OCI-LY7 (cell line): ENCODE measurements at regions not wholly inside any gene's neighbourhood (a gene's known extent, or its start where the extent isn't known, plus 50 kb on each side); places are given as distances from the start of the nearest gene placed in this dataset.
"Not testable (repeated sequence)": the region's sequence is repeated elsewhere in the genome, so short reads cannot be mapped to it uniquely, and the experiment has no call there.

Experiments
- BruUV-seq: library from RNA; stranded (reverse); fragments of 400-500 nt; replicated peaks from 2 replicates; lab custom pipeline; 2021; lab: Mats Ljungman, UMichigan
- CTCF ChIA-PET: fragments of 300-600 bp; sonication (Branson Sonifier 250); formaldehyde crosslinking; loops from one replicate; lab custom pipeline; 2022; ENCODE audit warnings: antibody characterized with exemption; ENCODE audit not compliant: unreplicated experiment; lab: Charles Lee
- POLR2A ChIA-PET: fragments of 300-600 bp; sonication (Branson Sonifier 250); formaldehyde crosslinking; loops from one replicate; lab custom pipeline; 2022; ENCODE audit warnings: antibody characterized with exemption; lab: Charles Lee
- DNase-seq: peaks from one replicate; pipeline ENCODE4 v3.0.0-alpha.2; 2015; ENCODE audit warnings: low spot score
- H2AFZ ChIP-seq: fragments of 200-600 bp; sonication (generic), shearing (Covaris generic); 2 replicates; pipeline ENCODE4 v1.6.1; 2014; ENCODE audit warnings: mild to moderate bottlenecking, antibody characterized with exemption, low read length, moderate library complexity
- H3K27ac ChIP-seq: fragments of 200-600 bp; sonication (generic); 2 replicates; pipeline ENCODE4 v1.5.1; 2014; ENCODE audit warnings: mixed run types, low read depth, mild to moderate bottlenecking, moderate library complexity, low read length, inconsistent platforms; ENCODE audit not compliant: poor library complexity, severe bottlenecking
- H3K36me3 ChIP-seq: fragments of 200-600 bp; sonication (generic); 2 replicates; pipeline ENCODE4 v1.6.1; 2014; ENCODE audit warnings: mild to moderate bottlenecking, antibody characterized with exemption, low read length, moderate library complexity, mixed read lengths; ENCODE audit not compliant: insufficient read depth
- H3K4me1 ChIP-seq: fragments of 200-600 bp; sonication (generic); 2 replicates; pipeline ENCODE4 v1.5.1; 2014; ENCODE audit warnings: mild to moderate bottlenecking, low read length; ENCODE audit not compliant: insufficient read depth, poor library complexity, severe bottlenecking
- H3K4me2 ChIP-seq: fragments of 200-600 bp; sonication (generic); 2 replicates; pipeline ENCODE4 v1.6.1; 2014; ENCODE audit warnings: mild to moderate bottlenecking, low read length
- H3K4me3 ChIP-seq: fragments of 200-600 bp; sonication (generic); 2 replicates; pipeline ENCODE4 v1.5.1; 2014; ENCODE audit warnings: mild to moderate bottlenecking, low read depth, low read length; ENCODE audit not compliant: poor library complexity, severe bottlenecking
- H3K79me2 ChIP-seq: fragments of 200-600 bp; sonication (generic); 2 replicates; pipeline ENCODE4 v1.6.1; 2016; ENCODE audit warnings: low read depth, mild to moderate bottlenecking, low read length, moderate library complexity, mixed read lengths; ENCODE audit not compliant: insufficient read depth
- H3K9me2 ChIP-seq: fragments of 200-600 bp; sonication (generic); 2 replicates; pipeline ENCODE4 v1.6.1; 2016; ENCODE audit warnings: mild to moderate bottlenecking, low read length, mixed read lengths; ENCODE audit not compliant: insufficient read depth
- H3K9me3 ChIP-seq: fragments of 200-600 bp; sonication (generic); 2 replicates; pipeline ENCODE4 v1.6.1; 2014; ENCODE audit warnings: mild to moderate bottlenecking, mixed run types, low read length, mixed read lengths
- H4K20me1 ChIP-seq: fragments of 200-600 bp; sonication (generic); 2 replicates; pipeline ENCODE4 v1.6.1; 2014; ENCODE audit warnings: mild to moderate bottlenecking, antibody characterized with exemption, low read length, moderate library complexity, mixed read lengths; ENCODE audit not compliant: insufficient read depth
- EZH2phosphoT487 ChIP-seq: fragments of 200-600 bp; sonication (generic); IDR thresholded peaks from 2 replicates; pipeline ENCODE4 v1.6.1; 2018; ENCODE audit warnings: low read depth, borderline replicate concordance, mild to moderate bottlenecking, mixed run types, antibody characterized with exemption, low read length, moderate library complexity, mixed read lengths
- intact Hi-C: fragments of 100-400 bp; cut with micrococcal nuclease; formaldehyde crosslinking; loops from one replicate; pipeline ENCODE4 v1.10.0; 2022; ENCODE audit not compliant: unreplicated experiment
- TF ChIP-seq, protein P1 (sequence below): fragments of 200-600 bp; sonication (generic); conservative IDR thresholded peaks from 2 replicates; pipeline ENCODE4 v1.5.1; 2014; ENCODE audit warnings: mild to moderate bottlenecking, antibody characterized with exemption, low read length, moderate library complexity, mixed read lengths

DNA sequence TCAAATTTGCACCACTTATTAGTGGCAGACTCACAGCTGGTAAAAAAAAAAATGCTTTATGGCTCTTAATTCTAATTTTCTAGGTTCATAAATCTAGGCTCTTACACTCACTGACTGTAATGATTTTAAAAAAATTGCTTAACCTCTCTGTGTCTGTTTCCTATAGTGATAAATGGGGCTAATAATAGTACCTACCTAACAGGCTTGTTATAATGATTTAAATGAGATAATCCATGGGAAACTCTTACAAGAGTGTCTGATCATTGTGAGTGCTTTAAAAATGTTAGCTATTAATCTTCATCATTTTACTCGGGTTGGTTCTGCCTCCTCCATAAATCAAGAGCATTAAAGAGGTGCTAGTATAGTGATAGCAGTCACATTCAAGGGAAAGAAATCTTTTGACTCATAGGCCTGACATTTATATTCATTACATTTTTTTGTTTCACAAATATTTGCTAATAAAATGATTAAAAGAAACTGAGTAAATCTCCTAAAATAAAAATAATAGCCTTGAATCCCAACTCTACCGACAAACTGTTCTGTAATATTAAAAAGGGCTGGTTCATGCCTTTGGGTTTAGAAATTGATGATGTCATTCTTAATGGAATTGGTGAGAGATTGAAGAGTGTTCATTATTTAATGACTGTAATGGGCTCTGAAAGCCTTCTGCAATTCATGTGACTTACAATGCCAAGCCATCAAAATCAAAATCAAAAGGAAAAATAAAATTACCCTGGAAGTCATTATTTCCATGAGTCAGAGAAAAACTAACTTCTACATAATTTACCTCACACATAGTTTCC lies 93.9 kb upstream of the PALMD start:
- H3K4me3 ChIP-seq, result no peak overlapping the region
- no peaks in the 10 kb centered on the region for H3K36me3 ChIP-seq
- TF ChIP-seq, protein P1, sequence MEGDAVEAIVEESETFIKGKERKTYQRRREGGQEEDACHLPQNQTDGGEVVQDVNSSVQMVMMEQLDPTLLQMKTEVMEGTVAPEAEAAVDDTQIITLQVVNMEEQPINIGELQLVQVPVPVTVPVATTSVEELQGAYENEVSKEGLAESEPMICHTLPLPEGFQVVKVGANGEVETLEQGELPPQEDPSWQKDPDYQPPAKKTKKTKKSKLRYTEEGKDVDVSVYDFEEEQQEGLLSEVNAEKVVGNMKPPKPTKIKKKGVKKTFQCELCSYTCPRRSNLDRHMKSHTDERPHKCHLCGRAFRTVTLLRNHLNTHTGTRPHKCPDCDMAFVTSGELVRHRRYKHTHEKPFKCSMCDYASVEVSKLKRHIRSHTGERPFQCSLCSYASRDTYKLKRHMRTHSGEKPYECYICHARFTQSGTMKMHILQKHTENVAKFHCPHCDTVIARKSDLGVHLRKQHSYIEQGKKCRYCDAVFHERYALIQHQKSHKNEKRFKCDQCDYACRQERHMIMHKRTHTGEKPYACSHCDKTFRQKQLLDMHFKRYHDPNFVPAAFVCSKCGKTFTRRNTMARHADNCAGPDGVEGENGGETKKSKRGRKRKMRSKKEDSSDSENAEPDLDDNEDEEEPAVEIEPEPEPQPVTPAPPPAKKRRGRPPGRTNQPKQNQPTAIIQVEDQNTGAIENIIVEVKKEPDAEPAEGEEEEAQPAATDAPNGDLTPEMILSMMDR, result no peak
- TF ChIP-seq EZH2phosphoT487, result no peak
- no peak for DNase-seq
- POLR2A ChIA-PET, result interaction anchor here (0.6 kb wide), 1 partner anchor 1656 kb away, joined by 3 read pairs; no protein-coding TSS in a partner anchor
- H4K20me1 ChIP-seq, result no peaks in the 10 kb centered on the region
- no peaks in the 10 kb centered on the region for H3K4me1 ChIP-seq
- no peak overlapping the region for H2AFZ ChIP-seq
- H3K4me2 ChIP-seq, result no peak overlapping the region
- no peaks in the 10 kb centered on the region for H3K9me3 ChIP-seq
- CTCF ChIA-PET, result no interaction called here
- intact Hi-C loops, result no loop called here
- no peaks in the 10 kb centered on the region for H3K9me2 ChIP-seq
- H3K27ac ChIP-seq, result no peak overlapping the region
- H3K79me2 ChIP-seq, result no peaks in the 10 kb centered on the region
- BruUV-seq, result no TSS peak

DNA sequence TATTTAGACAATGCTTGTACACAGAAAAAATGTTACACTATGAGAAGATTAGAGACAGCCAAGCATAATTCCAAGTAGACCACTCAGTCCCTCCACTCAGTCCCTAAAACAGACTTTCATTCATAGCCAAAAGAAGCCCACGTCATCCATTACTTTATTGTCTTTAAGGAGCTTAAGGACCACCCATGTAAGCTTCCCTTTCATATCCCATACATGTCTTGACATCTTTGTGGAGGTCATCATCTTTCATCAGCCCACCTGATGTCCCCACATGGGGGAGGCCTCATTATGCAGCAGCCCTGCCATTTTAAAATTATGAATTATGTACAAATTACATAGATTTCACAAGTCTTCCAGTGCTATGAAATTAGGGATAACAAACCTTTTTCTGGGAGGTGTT lies 92.6 kb upstream of the PALMD start:
- Histone ChIP-seq H3K79me2 (no peaks in the 10 kb centered on the region), H4K20me1 (no peaks in the 10 kb centered on the region), H3K4me3 (no peak overlapping the region), H3K4me2 (no peak overlapping the region), H3K9me3 (no peaks in the 10 kb centered on the region), H3K27ac (no peak overlapping the region), H3K4me1 (no peaks in the 10 kb centered on the region), H3K9me2 (no peaks in the 10 kb centered on the region), H2AFZ (no peak overlapping the region), H3K36me3 (no peaks in the 10 kb centered on the region)
- ChIA-PET CTCF (no interaction called here), POLR2A (interaction anchor here (0.6 to 1.1 kb wide), 2 partner anchors 13 to 225 kb away, joined by 3 to 4 read pairs; no protein-coding TSS in a partner anchor)
- intact Hi-C loops, result no loop called here
- no peak for DNase-seq
- TF ChIP-seq, protein P1, result no peak
- no peak for TF ChIP-seq EZH2phosphoT487
- BruUV-seq, result no TSS peak

DNA sequence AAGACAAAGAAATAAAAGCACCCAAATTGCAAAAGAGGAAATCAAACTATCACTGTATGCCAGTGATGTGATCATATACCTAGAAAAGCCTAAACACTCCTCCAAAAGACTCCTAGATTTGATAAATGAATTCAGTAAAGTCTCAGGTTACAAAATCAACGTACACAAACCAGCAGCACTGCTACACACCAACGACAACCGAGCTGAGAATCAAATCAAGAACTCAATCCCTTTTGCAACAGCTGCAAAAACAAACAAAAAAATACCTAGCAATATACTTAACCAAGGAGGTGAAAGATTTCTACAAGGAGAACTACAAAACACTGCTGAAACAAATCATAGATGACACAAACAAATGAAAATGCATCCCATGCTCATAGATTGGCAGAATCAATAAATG lies 92.1 kb upstream of the PALMD start:
- H3K4me2 ChIP-seq, BruUV-seq, H3K36me3 ChIP-seq, H3K9me3 ChIP-seq, H3K27ac ChIP-seq, DNase-seq, intact Hi-C loops, H3K79me2 ChIP-seq, CTCF ChIA-PET, H2AFZ ChIP-seq, H3K4me1 ChIP-seq, H4K20me1 ChIP-seq, H3K9me2 ChIP-seq, H3K4me3 ChIP-seq: not testable (repeated sequence)
- POLR2A ChIA-PET, result interaction anchor here (0.6 to 1.1 kb wide), 2 partner anchors 12 to 226 kb away, joined by 3 to 4 read pairs; no protein-coding TSS in a partner anchor
